Activated CD8-positive, alpha-beta memory T cell treated with anti-CD3 and anti-CD28 coated beads for 36 hours (primary cell): ENCODE measurements at regions not wholly inside any gene's neighbourhood (a gene's known extent, or its start where the extent isn't known, plus 50 kb on each side); places are given as distances from the start of the nearest gene placed in this dataset.

Experiments used
- CTCF ChIA-PET: fragments of 350-600 bp; sonication (Branson Sonifier 250); formaldehyde crosslinking; loops from one replicate; lab custom pipeline; 2021; ENCODE audit warnings: antibody characterized with exemption; lab: Charles Lee
- POLR2A ChIA-PET: fragments of 350-600 bp; sonication (Branson Sonifier 250); formaldehyde crosslinking; loops from one replicate; lab custom pipeline; 2021; ENCODE audit warnings: antibody characterized with exemption; lab: Charles Lee

DNA sequence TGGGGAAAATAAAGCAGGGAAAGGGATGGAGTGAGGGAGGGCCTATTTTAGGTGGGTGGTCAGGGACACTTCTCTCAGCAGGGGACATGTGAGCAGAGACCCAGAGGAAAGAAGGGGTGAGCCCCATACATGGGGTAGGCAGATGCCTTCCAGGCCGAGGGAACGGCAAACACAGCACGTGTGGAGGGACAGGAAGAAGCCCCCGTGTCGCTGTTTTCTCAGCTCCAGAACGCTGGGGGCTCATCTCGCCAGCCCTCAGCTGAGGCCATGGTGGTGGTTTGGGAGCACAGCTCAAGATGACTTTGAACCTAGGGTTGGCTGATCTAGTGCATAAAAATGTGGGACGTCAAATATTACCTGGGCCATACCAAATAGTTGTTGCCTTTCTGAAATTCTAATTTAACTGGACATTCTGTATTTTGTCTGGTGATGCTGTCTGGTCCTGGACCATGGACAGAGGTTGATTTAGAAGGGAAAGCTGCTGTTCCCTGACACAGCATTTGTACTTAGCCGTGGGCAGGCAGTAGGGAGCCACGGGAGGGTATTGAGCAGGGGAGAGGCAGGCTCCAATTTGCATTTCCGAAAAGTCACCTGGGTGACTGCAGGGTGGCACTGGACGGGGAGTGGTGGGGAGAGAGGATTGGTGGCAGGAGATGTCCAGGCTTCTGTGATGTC is 53.1 kb upstream of the RUNX3 start:
- ChIA-PET CTCF (interaction anchor here (0.5 to 1.5 kb wide), 6 partner anchors 9 to 238 kb away, joined by 3 to 5 read pairs (median 3); no protein-coding TSS in a partner anchor), POLR2A (no interaction called here)

DNA sequence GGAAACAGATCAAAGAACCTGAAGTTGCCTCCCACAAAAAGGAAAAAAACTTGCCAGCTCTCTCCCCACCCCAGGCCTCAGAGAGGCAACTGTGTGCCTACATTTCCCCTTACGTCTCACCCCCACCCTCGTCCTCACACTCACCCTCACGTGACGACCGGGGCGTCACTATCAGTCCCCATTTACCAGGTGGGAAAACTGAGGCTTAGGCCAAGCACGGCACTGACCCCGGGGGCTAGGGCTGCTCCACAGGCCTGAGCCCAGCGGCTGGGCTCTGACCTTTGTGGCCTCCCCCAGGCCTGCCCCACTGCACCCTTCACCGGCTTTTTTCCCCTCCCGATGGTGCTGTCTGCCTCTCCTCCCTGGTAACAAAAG is 51.5 kb upstream of the RUNX3 start:
- CTCF ChIA-PET, result interaction anchor here (0.6 to 3.1 kb wide), 6 partner anchors 11 to 258 kb away, joined by 3 to 14 read pairs (median 4); no protein-coding TSS in a partner anchor
- POLR2A ChIA-PET, result interaction anchor here (0.6 to 0.9 kb wide), 2 partner anchors 52 to 53 kb away, joined by 3 read pairs; no protein-coding TSS in a partner anchor

DNA sequence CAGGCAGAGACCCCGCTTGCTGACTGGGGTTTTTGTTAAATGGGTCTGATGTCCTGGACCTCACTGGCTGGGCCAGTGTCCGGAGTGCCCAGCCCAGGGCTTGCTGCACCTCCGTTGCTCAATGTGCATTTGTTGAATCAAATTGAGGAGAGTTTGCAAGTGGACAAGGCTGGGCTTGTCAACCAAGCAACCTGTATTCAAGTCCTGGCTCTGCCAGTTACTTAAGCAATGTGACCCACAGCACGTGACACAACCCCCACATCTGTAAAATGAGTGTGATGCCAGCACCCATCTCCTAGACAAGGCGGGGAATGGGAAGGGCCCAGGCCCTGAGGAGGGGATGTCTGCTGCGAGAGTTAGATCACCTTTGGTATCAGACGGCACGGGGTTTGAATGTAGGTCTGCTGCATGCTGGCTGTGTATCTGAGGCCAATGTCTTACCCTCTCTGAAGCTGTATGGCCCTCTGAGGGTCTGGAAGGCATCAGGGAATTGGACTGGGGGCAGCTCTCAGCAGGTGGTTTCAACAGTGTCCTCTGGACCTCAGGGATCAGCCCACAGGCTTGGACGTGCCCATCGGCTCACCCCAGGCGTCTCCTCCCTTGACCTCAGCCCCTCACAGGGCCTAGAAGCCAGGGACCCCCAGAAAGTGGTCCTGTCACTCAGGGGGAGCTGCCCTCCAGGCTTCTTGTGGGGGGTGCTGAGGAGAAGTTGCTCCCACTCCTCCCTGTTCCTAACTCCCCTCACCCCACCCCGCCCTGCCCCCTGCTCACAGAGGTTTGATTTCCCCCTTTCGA is 51.0 kb upstream of the RUNX3 start:
- POLR2A ChIA-PET, result interaction anchor here (0.6 to 0.9 kb wide), 2 partner anchors 52 to 53 kb away, joined by 3 read pairs; no protein-coding TSS in a partner anchor
- CTCF ChIA-PET, result interaction anchor here (0.6 to 3.1 kb wide), 6 partner anchors 14 to 56 kb away, joined by 3 to 14 read pairs (median 3); no protein-coding TSS in a partner anchor
